GM13976 (cell line): ENCODE measurements at regions not wholly inside any gene's neighbourhood (a gene's known extent, or its start where the extent isn't known, plus 50 kb on each side); places are given as distances from the start of the nearest gene placed in this dataset.
"Not testable (repeated sequence)": the region's sequence is repeated elsewhere in the genome, so short reads cannot be mapped to it uniquely, and the experiment has no call there.

Experiments used
- DNase-seq: peaks from one replicate; pipeline ENCODE4 v3.0.0; 2012; ENCODE audit warnings: low spot score
- in situ Hi-C: fragments of 300-500 bp; cut with MboI; formaldehyde crosslinking; loops from one replicate; pipeline ENCODE4 v1.12.0; 2022; ENCODE audit warnings: low sequenced_read_pairs, mixed read lengths, inconsistent platforms; ENCODE audit not compliant: unreplicated experiment

- DNase-seq, in situ Hi-C loops: not testable (repeated sequence)
Measured at GRCh38 chr1:206256935-206257334, 53.6 kb downstream of the SRGAP2 start.

- DNase-seq, in situ Hi-C loops: not testable (repeated sequence)
Measured at GRCh38 chr1:206261473-206261872, 58.1 kb downstream of the SRGAP2 start.

- DNase-seq, in situ Hi-C loops: not testable (repeated sequence)
Measured at GRCh38 chr1:206262424-206262823, 59.1 kb downstream of the SRGAP2 start.

- not testable (repeated sequence) for DNase-seq
Measured at GRCh38 chr1:206264916-206265315, 61.6 kb downstream of the SRGAP2 start.

GRCh38 chr1:206271153-206271552 is 67.8 kb downstream of the SRGAP2 start:
- in situ Hi-C loops, DNase-seq: not testable (repeated sequence)

More at GRCh38 chr1:206264916-206265315, 61.6 kb downstream of the SRGAP2 start:
- in situ Hi-C loops = not testable (repeated sequence)

GRCh38 chr1:206273104-206273503 is 69.8 kb downstream of the SRGAP2 start:
- in situ Hi-C loops, DNase-seq: not testable (repeated sequence)

GRCh38 chr1:206276143-206276542 is 72.8 kb downstream of the SRGAP2 start:
- in situ Hi-C loops, DNase-seq: not testable (repeated sequence)

GRCh38 chr1:206278683-206279082 is 75.3 kb downstream of the SRGAP2 start:
- DNase-seq, in situ Hi-C loops: not testable (repeated sequence)

GRCh38 chr1:206280683-206281082 is 77.3 kb downstream of the SRGAP2 start:
- DNase-seq, in situ Hi-C loops: not testable (repeated sequence)

GRCh38 chr1:206281912-206282654 is 78.7 kb downstream of the SRGAP2 start:
- in situ Hi-C loops, DNase-seq: not testable (repeated sequence)

GRCh38 chr1:206285024-206285960 is 82.0 kb downstream of the SRGAP2 start:
- DNase-seq, in situ Hi-C loops: not testable (repeated sequence)

GRCh38 chr1:206287759-206288158 is 84.4 kb downstream of the SRGAP2 start:
- DNase-seq, in situ Hi-C loops: not testable (repeated sequence)

GRCh38 chr1:206288453-206288852 is 85.1 kb downstream of the SRGAP2 start:
- DNase-seq, in situ Hi-C loops: not testable (repeated sequence)

- in situ Hi-C loops, DNase-seq: not testable (repeated sequence)
Measured at GRCh38 chr1:206297145-206298031, 94.0 kb downstream of the SRGAP2 start.

GRCh38 chr1:206298032-206298392 is 94.7 kb downstream of the SRGAP2 start:
- DNase-seq, in situ Hi-C loops: not testable (repeated sequence)

GRCh38 chr1:206299181-206299791 is 95.9 kb downstream of the SRGAP2 start:
- DNase-seq, in situ Hi-C loops: not testable (repeated sequence)

- in situ Hi-C loops, DNase-seq: not testable (repeated sequence)
Measured at GRCh38 chr1:206299942-206300341, 96.6 kb downstream of the SRGAP2 start.

GRCh38 chr1:206302056-206302455 is 98.7 kb downstream of the SRGAP2 start:
- DNase-seq, in situ Hi-C loops: not testable (repeated sequence)
